Transverse colon (tissue), 4 donors: ENCODE measurements at regions not wholly inside any gene's neighbourhood (a gene's known extent, or its start where the extent isn't known, plus 50 kb on each side); places are given as distances from the start of the nearest gene placed in this dataset.

Experiments used
- DNase-seq: peaks from one replicate; pipeline ENCODE4 v3.0.0-alpha.2; 2019
- H3K27ac ChIP-seq, 4 donors: fragments of 200-600 bp; sonication (generic); 2 replicates each; pipeline ENCODE4 v1.5.1; 2016 to 2018; ENCODE audit warnings: inconsistent platforms in 4 of 4
- H3K27me3 ChIP-seq: fragments of 200-600 bp; sonication (generic); 2 replicates; pipeline ENCODE4 v1.5.1; 2017; ENCODE audit warnings: inconsistent platforms
- H3K36me3 ChIP-seq, 4 donors: fragments of 200-600 bp; sonication (generic); 2 replicates each; pipeline ENCODE4 v1.5.1; 2017 to 2019; ENCODE audit warnings: inconsistent platforms in 4 of 4
- H3K4me1 ChIP-seq, 4 donors: fragments of 200-600 bp; sonication (generic); 2 replicates each; pipeline ENCODE4 v1.5.1; 2017 to 2020; ENCODE audit warnings: inconsistent platforms in 4 of 4
- H3K4me3 ChIP-seq, 4 donors: fragments of 200-600 bp; sonication (generic); 1 replicate in 1 of 4; 2 replicates in 3 of 4; pipeline versions ENCODE4 v1.5.1 to v1.6.1; 2017 to 2019; ENCODE audit warnings: inconsistent platforms in 4 of 4
- H3K9me3 ChIP-seq, 2 donors: fragments of 200-600 bp; sonication (generic); 2 replicates each; pipeline ENCODE4 v1.5.1; 2017 to 2019; ENCODE audit warnings: inconsistent platforms in 2 of 2
- CTCF ChIP-seq, 5 experiments: fragments of 200-600 bp in 3 of 5; fragments of 450-650 bp in 2 of 5; sonication (generic) in 3 of 5; IDR thresholded peaks; 1 replicate in 2 of 5; 2 replicates in 3 of 5; pipeline ENCODE4 v1.5.1; 2016 to 2017; ENCODE audit warnings: antibody characterized with exemption in 5 of 5, inconsistent platforms in 3 of 5, mild to moderate bottlenecking in 2 of 5, moderate library complexity in 1 of 5
- EP300 ChIP-seq: sonication (generic); formaldehyde crosslinking; IDR thresholded peaks from one replicate; pipeline ENCODE4 v1.6.1; 2017; ENCODE audit warnings: antibody characterized with exemption, low read depth
- POLR2A ChIP-seq: fragments of 450-650 bp; IDR thresholded peaks from one replicate; pipeline ENCODE4 v1.6.1; 2016; ENCODE audit warnings: antibody characterized with exemption, mild to moderate bottlenecking, moderate library complexity
- POLR2AphosphoS5 ChIP-seq, 3 donors: sonication (generic); formaldehyde crosslinking; IDR thresholded peaks; one replicate each; pipeline ENCODE4 v1.6.1; 2016; ENCODE audit warnings: antibody characterized with exemption in 3 of 3
- WGBS, 2 donors: methylation state at CpG; one replicate each; pipeline ENCODE4 v1.1.5; 2018; ENCODE audit warnings: low coverage in 1 of 2; 5-methylcytosine and 5-hydroxymethylcytosine counted together
- in situ Hi-C, 4 donors: fragments of 200-750 bp; cut with MboI; loops; one replicate each; pipeline versions ENCODE4 v1.15.0 to v1.15.1; 2017; ENCODE audit warnings: low sequenced_read_pairs in 3 of 4, low pct_ligation_motif_present in 1 of 4, low pct_unique_long_range_greater_than_20kb in 1 of 4
- intact Hi-C: fragments of 100-400 bp; cut with DNase I; formaldehyde crosslinking; loops from one replicate; pipeline ENCODE4 v1.15.1; 2023; ENCODE audit warnings: low total_unique reads

GRCh38 chr2:120661551-120661950 is 74.1 kb upstream of the GLI2 start:
- no peak for DNase-seq
- peaks cover 2 to 6% of the 10 kb centered on the region in 2 donors for H3K9me3 ChIP-seq
- intact Hi-C loops: no loop called here
- WGBS, 2 donors: 0 to 20% methylated on average over 4 to 7 of the region's 16 CpGs
- peaks cover 0 to 13% (median 0%) of the 10 kb centered on the region in 4 donors for H3K4me1 ChIP-seq
- in situ Hi-C loops: no loop called here
- H3K27me3 ChIP-seq: peaks cover 3% of the 10 kb centered on the region
- H3K36me3 ChIP-seq: no peaks in the 10 kb centered on the region
- no peak overlapping the region for H3K4me3 ChIP-seq
- TF ChIP-seq CTCF (IDR thresholded peaks at IDR 0.05) (no peak), POLR2A (no peak), EP300 (no peak), POLR2AphosphoS5 (IDR thresholded peaks at IDR 0.05) (no peak)
- H3K27ac ChIP-seq: no peak overlapping the region

GRCh38 chr2:120662046-120662445 is 73.6 kb upstream of the GLI2 start:
- no peak for DNase-seq
- WGBS, 2 donors: 86 to 100% methylated on average over 4 of the region's 4 CpGs

GRCh38 chr2:120662746-120663145 is 72.9 kb upstream of the GLI2 start:
- no peak for DNase-seq
- Histone ChIP-seq H3K27me3 (peaks cover 3% of the 10 kb centered on the region), H3K36me3 (no peaks in the 10 kb centered on the region), H3K9me3 (peaks cover 7 to 13% of the 10 kb centered on the region in 2 donors), H3K27ac (no peak overlapping the region), H3K4me3 (no peak overlapping the region), H3K4me1 (peaks cover 0 to 13% (median 0%) of the 10 kb centered on the region in 4 donors)
- in situ Hi-C loops: no loop called here
- intact Hi-C loops: no loop called here
- WGBS, 2 donors: 90 to 93% methylated on average over 2 to 3 of the region's 3 CpGs
- no peak for TF ChIP-seq EP300
- no peak for TF ChIP-seq CTCF (IDR thresholded peaks at IDR 0.05)

More at GRCh38 chr2:120662046-120662445, 73.6 kb upstream of the GLI2 start:
- H3K4me1 ChIP-seq: peaks cover 0 to 13% (median 0%) of the 10 kb centered on the region in 4 donors
- peaks cover 3% of the 10 kb centered on the region for H3K27me3 ChIP-seq
- in situ Hi-C loops (no loop called here), intact Hi-C loops (no loop called here)
- no peak for TF ChIP-seq POLR2AphosphoS5 (IDR thresholded peaks at IDR 0.05)
- no peak for TF ChIP-seq EP300
- no peak for TF ChIP-seq CTCF (IDR thresholded peaks at IDR 0.05)
- TF ChIP-seq POLR2A: no peak
- no peak overlapping the region for H3K4me3 ChIP-seq
- H3K36me3 ChIP-seq: no peaks in the 10 kb centered on the region
- peaks cover 4 to 11% of the 10 kb centered on the region in 2 donors for H3K9me3 ChIP-seq
- H3K27ac ChIP-seq: no peak overlapping the region

GRCh38 chr2:120666433-120666832 is 69.2 kb upstream of the GLI2 start:
- TF ChIP-seq EP300 (no peak), POLR2AphosphoS5 (IDR thresholded peaks at IDR 0.05) (no peak), POLR2A (no peak), CTCF (IDR thresholded peaks at IDR 0.05) (no peak)
- Histone ChIP-seq H3K4me3 (no peak overlapping the region), H3K9me3 (peaks cover 7 to 13% of the 10 kb centered on the region in 2 donors), H3K36me3 (no peaks in the 10 kb centered on the region), H3K27me3 (peaks cover 32% of the 10 kb centered on the region), H3K27ac (no peak overlapping the region), H3K4me1 (peaks cover 0 to 4% (median 1%) of the 10 kb centered on the region in 4 donors)
- WGBS, 2 donors: 72 to 80% methylated on average over 1 to 3 of the region's 3 CpGs
- intact Hi-C loops: no loop called here
- DNase-seq: no peak
- in situ Hi-C loops: no loop called here
